NCI-H526 (cell line): ENCODE measurements at regions not wholly inside any gene's neighbourhood (a gene's known extent, or its start where the extent isn't known, plus 50 kb on each side); places are given as distances from the start of the nearest gene placed in this dataset.
"Not testable (repeated sequence)": the region's sequence is repeated elsewhere in the genome, so short reads cannot be mapped to it uniquely, and the experiment has no call there.

ENCODE experiments used
- DNase-seq, 2 experiments: peaks; one replicate each; lab custom pipeline; 2025; lab: John Stamatoyannopoulos, UW

GRCh38 chr2:156779416-156780120 is 343.4 kb downstream of the GPD2 start:
- no peak for DNase-seq

DNA sequence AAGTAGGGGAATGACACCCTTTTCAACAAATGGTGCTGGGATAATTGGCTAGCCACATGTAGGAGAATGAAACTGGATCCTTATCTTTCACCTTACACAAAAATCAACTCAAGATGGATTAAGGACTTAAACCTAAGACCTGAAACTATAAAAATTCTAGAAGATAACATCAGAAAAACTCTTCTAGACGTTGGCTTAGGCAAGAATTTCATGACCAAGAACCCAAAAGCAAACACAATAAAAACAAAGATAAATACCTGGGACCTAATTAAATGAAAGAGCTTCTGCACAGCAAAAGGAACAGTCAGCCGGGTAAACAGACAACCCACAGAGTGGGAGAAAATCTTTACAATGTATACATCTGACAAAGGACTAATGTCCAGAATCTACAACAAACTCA is 345.5 kb downstream of the GPD2 start:
- DNase-seq, result not testable (repeated sequence)

- peak; percentile 58 to 78 for DNase-seq
Observed at GRCh38 chr2:156784020-156784701, 348.0 kb downstream of the GPD2 start.

GRCh38 chr2:156787517-156787916 is 351.3 kb downstream of the GPD2 start:
- no peak for DNase-seq

- no peak for DNase-seq
Observed at GRCh38 chr2:156790343-156791037, 354.3 kb downstream of the GPD2 start.

- DNase-seq, result no peak
Observed at GRCh38 chr2:156792242-156792840, 356.2 kb downstream of the GPD2 start.

DNA sequence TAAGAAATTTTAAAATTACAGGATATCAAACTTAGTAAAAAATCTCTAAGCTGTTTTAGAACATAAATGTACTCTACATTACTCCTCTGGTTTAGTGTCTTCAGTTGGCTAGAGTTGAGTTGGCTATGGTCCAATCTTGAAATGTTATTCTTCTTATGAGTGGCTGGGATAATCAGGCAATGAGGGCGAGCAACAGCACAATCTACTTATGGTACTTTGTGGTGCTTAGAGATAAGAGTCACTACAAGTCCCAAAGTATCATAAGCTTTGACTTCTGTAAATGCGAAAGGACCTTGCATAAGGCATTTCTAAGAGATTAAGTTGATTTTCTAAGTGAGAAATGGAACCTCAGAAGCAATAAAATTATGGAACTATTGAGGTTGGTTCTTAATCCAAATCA is 361.7 kb downstream of the GPD2 start:
- DNase-seq, result no peak

DNA sequence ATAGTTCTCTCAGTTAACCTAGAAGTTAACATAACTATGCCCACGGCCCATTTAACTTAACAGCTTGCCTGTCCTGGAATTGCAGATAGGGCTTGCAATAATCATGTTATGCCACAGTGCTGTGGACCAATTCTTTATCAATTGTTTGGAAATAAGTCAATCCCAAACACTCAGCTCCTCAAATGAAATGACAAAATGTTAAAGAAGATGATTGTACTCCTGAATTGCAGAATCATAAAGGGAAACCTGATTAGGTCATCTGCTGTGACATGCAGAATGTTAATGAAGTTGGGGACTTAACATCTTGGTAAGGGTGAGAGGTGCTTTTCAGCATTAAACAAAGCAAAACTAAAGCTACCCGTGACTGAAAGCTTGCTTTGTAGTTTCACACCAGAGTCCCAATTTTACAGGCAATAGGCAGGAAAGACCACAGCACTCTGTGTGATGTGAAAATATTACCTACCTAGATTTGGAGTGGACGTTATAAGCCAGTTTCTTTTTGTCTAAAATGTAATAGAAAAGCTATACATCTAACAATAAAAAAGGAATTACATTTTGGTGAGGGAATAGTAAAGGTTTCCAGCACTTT is 364.0 kb downstream of the GPD2 start:
- DNase-seq, result peak in 1 of 2 experiments; percentile 5

DNA sequence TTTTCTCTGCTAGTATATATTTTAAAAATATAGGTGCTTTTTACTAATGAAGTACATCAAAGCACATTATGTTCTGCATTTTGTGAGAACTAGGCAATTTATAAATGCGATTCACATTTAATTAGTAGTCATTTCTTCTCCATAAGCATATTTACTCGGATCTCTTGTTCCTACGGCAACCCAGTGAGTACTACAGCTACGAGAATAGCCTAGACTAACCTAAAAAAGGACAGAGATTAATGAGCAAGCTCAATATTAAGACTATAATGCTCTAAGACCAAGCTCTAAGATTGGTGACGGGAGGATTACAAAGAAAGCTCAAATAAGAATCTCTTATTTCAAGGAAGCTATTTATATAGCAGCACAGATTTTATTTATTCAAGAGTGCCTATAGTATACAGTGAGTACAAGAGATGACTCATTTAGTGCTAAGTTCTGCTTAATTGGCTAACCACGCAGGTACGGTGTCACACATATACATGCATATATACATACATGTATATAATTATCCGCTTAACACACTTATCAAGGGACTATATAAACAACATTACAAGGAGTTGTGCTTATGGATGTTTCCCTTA is 364.7 kb downstream of the GPD2 start:
- DNase-seq, result peak in 1 of 2 experiments; percentile 5

DNA sequence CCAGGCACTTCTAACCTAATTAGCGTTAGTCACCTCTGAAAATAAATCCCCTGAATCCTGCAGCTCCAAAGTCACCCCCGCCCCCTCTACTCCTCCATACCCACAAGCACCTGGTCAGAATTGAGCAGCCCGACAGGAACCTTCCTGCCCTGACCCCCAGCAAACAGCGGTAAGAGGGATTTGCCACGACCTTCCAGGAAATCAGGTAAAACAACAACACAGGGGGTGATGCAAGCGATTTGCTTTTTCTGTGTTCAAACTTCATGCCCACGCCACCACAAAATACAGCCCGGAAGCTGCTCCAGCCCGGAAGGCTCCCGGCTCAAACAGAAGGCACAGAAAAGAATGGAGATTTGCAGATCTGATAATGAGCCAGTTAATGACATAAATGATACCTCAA is 367.1 kb downstream of the GPD2 start:
- peak; percentile 55 to 59 for DNase-seq

DNA sequence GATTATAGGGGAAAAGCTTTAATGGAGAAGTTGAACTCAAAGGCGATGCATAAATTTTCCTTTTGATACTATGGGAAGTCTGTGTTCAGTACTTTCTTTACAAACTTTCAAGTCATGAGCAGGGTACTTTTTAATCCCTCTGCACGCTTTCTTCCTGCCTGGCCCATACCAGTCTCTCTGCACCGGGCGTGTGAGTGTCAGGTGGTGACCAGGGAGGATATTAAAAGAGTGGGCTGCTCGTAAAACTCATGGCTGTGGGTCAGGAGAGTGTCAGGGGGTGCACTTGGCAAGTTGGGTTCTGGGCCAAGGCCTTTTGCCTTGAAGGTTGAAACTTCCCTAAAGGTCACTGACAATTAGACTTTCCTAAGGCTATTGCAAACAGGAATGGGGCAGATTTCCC is 367.8 kb downstream of the GPD2 start:
- no peak for DNase-seq

GRCh38 chr2:156810094-156810493 is 373.9 kb downstream of the GPD2 start:
- DNase-seq, result no peak

DNA sequence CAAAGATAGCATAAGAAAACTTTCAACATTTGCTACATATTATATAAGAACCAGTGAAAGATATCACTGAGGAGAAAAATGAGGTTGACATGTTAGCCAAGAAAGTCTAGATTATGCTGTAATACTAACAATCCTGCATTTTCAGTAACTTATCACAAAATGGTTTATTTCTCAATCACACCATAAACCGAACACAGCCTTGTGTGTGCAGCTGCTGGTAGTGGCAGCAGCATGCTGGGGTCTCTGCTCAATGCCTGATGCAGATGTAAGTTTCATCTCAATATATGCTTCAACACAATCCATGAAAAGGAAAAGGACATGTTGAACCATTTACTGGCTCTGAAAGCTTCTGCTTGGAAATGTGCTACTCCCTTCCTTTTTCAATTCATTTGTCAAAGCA is 376.3 kb downstream of the GPD2 start:
- no peak for DNase-seq

GRCh38 chr2:156817430-156817829 is 381.3 kb downstream of the GPD2 start:
- DNase-seq, result no peak

- DNase-seq, result no peak
Observed at GRCh38 chr2:156818221-156818620, 382.0 kb downstream of the GPD2 start.

DNA sequence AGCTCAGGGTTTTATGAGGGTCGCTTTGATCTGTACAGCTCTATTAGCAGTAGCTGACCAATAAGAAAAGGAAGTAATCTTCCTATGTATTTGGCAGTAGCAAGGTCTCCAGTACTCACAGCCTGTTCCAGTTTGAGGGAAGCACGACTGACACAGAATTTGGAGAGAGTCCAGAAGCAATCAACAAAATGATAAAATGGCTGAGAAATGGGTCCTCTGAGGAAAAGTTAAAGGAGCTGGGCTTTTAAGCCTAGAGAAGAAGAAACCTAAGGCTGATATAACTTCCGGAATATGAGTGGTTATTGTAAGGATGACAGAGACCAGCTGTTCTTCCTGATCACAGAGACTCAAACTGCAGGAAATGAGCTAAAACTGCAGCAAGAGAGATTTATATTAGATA is 382.8 kb downstream of the GPD2 start:
- DNase-seq, result no peak

DNA sequence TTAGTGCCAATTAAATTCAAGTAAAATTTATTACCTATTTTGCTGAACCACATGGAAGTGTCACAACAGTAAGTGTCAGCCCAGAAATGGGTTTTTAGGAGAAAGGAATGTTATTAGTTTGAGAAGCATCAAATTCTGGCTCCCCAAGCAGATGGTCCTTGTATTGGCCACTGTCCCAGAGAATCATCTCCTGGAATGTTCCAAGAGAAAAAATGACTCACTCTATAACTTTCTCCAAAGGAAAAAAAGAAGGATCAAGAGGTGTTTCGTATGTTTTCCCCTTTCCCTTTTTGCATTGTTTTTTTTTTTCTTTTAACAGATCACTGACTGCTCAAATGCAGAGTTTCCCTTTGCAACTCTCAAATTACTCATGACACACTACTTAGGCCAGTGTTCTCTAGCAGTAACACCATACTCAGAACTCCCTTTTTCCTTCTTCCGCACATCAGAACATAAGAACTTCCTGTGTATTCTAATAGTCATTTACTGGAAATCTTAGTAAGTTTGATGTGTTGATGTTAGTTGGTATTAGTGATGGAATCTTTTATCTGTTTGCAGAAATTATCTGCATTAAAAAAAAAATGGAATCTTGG is 390.3 kb downstream of the GPD2 start:
- DNase-seq, result no peak

GRCh38 chr2:156834431-156834830 is 398.3 kb downstream of the GPD2 start:
- no peak for DNase-seq

DNA sequence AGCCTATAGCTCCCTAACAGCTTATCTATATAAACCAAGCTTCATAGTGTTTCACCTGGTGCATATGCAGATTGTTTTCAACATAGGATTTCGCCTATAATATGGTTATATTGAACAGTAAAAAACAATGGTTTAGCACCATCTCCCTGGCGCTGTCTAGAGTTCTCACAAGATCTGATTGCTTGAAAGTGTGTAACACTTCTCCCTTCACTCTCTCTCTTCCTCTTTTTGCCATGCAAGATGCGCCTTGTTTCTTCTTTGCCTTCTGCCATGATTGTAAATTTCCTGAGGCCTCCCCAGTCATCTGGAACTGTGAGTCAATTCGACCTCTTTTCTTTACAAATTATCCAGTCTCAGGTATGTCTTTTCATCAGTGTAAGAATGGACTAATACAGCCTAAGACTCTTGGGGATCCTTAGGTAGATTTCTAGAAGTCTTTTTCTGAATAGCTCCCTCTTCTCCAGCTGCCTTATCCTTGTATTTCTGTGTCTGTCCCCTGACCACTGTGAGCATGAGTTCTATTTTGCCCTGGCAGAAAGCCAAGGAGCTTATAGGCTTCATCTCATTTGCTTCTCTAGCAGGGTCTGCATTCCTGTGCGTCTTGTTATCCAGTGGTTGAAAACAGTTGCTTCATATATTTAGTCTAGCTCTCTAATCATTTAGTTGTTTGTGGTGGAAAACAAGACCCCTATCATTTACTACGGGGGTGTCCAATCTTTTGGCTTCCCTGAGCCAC is 401.6 kb downstream of the GPD2 start:
- no peak for DNase-seq

- DNase-seq, result no peak
Observed at GRCh38 chr2:156841321-156841720, 405.1 kb downstream of the GPD2 start.
